Erythroblast (primary cell): ENCODE measurements at regions not wholly inside any gene's neighbourhood (a gene's known extent, or its start where the extent isn't known, plus 50 kb on each side); places are given as distances from the start of the nearest gene placed in this dataset.

ENCODE experiments used
- GATA1 ChIP-seq: IDR thresholded peaks from 2 replicates; pipeline ENCODE4 v1.6.1; 2011; ENCODE audit warnings: low read depth, mild to moderate bottlenecking, control low read depth, low read length, moderate library complexity
- POLR2A ChIP-seq: IDR thresholded peaks from 2 replicates; pipeline ENCODE4 v1.6.1; 2011; ENCODE audit warnings: mild to moderate bottlenecking, low read length

GRCh38 chr14:23697680-23698079 lies 61.5 kb downstream of the DHRS2 start:
- no peak for TF ChIP-seq POLR2A
- no peak for TF ChIP-seq GATA1
